A549 (cell line): ENCODE measurements at regions not wholly inside any gene's neighbourhood (a gene's known extent, or its start where the extent isn't known, plus 50 kb on each side); places are given as distances from the start of the nearest gene placed in this dataset.

Experiments
- CTCF ChIP-seq: fragments of >200 bp; sonication (Bioruptor Twin); formaldehyde crosslinking; IDR thresholded peaks from 3 replicates; pipeline ENCODE4 v1.5.1; 2016
- EHMT2 ChIP-seq: fragments of 200-600 bp; sonication (generic); IDR thresholded peaks from 2 replicates; pipeline ENCODE4 v1.6.1; 2016; ENCODE audit warnings: antibody characterized with exemption, low read depth, mild to moderate bottlenecking, moderate library complexity
- EP300 ChIP-seq, 2 experiments: fragments of >200 bp; sonication (Bioruptor Twin); formaldehyde crosslinking; IDR thresholded peaks; 2 replicates in 1 of 2; 3 replicates in 1 of 2; pipeline ENCODE4 v1.6.1; 2016 to 2017
- HDAC2 ChIP-seq: fragments of 200-600 bp; sonication (generic); IDR thresholded peaks from 2 replicates; pipeline ENCODE4 v1.6.1; 2016
- POLR2A ChIP-seq: IDR thresholded peaks from 2 replicates; pipeline ENCODE4 v1.6.1; 2012; ENCODE audit warnings: mild to moderate bottlenecking, low read length
- POLR2AphosphoS2 ChIP-seq: conservative IDR thresholded peaks from 2 replicates; pipeline ENCODE4 v1.6.1; 2012; ENCODE audit warnings: low read length, improper control_type of control experiment, inconsistent platforms
- RAD21 ChIP-seq, 2 experiments: fragments of >200 bp in 1 of 2; sonication (Bioruptor Twin) in 1 of 2; formaldehyde crosslinking in 1 of 2; IDR thresholded peaks in 1 of 2; conservative IDR thresholded peaks in 1 of 2; 2 replicates in 1 of 2; 3 replicates in 1 of 2; pipeline ENCODE4 v1.6.1; 2012 to 2018; ENCODE audit warnings: inconsistent platforms in 1 of 2
- REST ChIP-seq: fragments of 200-600 bp; sonication (generic); IDR thresholded peaks from 2 replicates; pipeline ENCODE4 v1.6.1; 2016; ENCODE audit warnings: antibody characterized with exemption, mild to moderate bottlenecking, moderate library complexity

GRCh38 chr1:60173729-60174505, 100.3 kb upstream of the C1orf87 start:
- no peak for TF ChIP-seq POLR2A
- TF ChIP-seq CTCF: no peak
- no peak for TF ChIP-seq RAD21 (conservative IDR thresholded peaks at IDR 0.05 in 1 of 2, IDR thresholded peaks at IDR 0.05 in 1 of 2)
- no peak for TF ChIP-seq REST
- no peak for TF ChIP-seq EHMT2
- TF ChIP-seq POLR2AphosphoS2: no peak
- TF ChIP-seq HDAC2: no peak
- no peak for TF ChIP-seq EP300 (IDR thresholded peaks at IDR 0.05)
